Endothelial cell (in vitro differentiated cells): ENCODE measurements at regions not wholly inside any gene's neighbourhood (a gene's known extent, or its start where the extent isn't known, plus 50 kb on each side); places are given as distances from the start of the nearest gene placed in this dataset.

Experiments used
- DNase-seq: peaks from one replicate; pipeline ENCODE4 v3.0.0; 2021; ENCODE audit warnings: low spot score
- H3K27ac Mint-ChIP-seq: one replicate; pipeline ENCODE4 v1.8.0; 2021; ENCODE audit warnings: mixed read lengths, inconsistent platforms; ENCODE audit not compliant: unreplicated experiment
- H3K27me3 Mint-ChIP-seq: one replicate; pipeline ENCODE4 v1.8.0; 2021; ENCODE audit warnings: mild to moderate bottlenecking, moderate library complexity, mixed read lengths, inconsistent platforms; ENCODE audit not compliant: unreplicated experiment
- H3K36me3 Mint-ChIP-seq: one replicate; pipeline ENCODE4 v1.8.0; 2021; ENCODE audit warnings: mild to moderate bottlenecking, low read depth, mixed read lengths, inconsistent platforms; ENCODE audit not compliant: unreplicated experiment
- H3K4me1 Mint-ChIP-seq: one replicate; pipeline ENCODE4 v1.8.0; 2021; ENCODE audit warnings: mild to moderate bottlenecking, mixed read lengths, inconsistent platforms; ENCODE audit not compliant: unreplicated experiment
- H3K4me3 Mint-ChIP-seq: one replicate; pipeline ENCODE4 v1.8.0; 2021; ENCODE audit warnings: mild to moderate bottlenecking, mixed read lengths, inconsistent platforms; ENCODE audit not compliant: unreplicated experiment
- H3K9me3 Mint-ChIP-seq: one replicate; pipeline ENCODE4 v1.8.0; 2021; ENCODE audit warnings: mixed read lengths, inconsistent platforms; ENCODE audit not compliant: unreplicated experiment
- CTCF ChIP-seq: fragments of 200-600 bp; sonication (generic); IDR thresholded peaks from one replicate; pipeline ENCODE4 v1.5.0; 2021; ENCODE audit warnings: antibody characterized with exemption; ENCODE audit not compliant: unreplicated experiment

- Mint-ChIP-seq H3K36me3 (no peaks in the 10 kb centered on the region), H3K4me1 (no peaks in the 10 kb centered on the region), H3K27me3 (no peaks in the 10 kb centered on the region), H3K9me3 (no peaks in the 10 kb centered on the region), H3K27ac (no peak overlapping the region), H3K4me3 (no peak overlapping the region)
- DNase-seq = no peak
- no peak for TF ChIP-seq CTCF
Measured at GRCh38 chr6:140314682-140315081, 940.2 kb upstream of the CITED2 start.

- Mint-ChIP-seq H3K9me3 (no peaks in the 10 kb centered on the region), H3K27ac (no peak overlapping the region), H3K36me3 (no peaks in the 10 kb centered on the region), H3K4me3 (no peak overlapping the region), H3K27me3 (no peaks in the 10 kb centered on the region), H3K4me1 (no peaks in the 10 kb centered on the region)
- no peak for TF ChIP-seq CTCF
- no peak for DNase-seq
Measured at GRCh38 chr6:140311146-140311545, 936.7 kb upstream of the CITED2 start.

GRCh38 chr6:140303218-140303949 lies 928.9 kb upstream of the CITED2 start:
- no peak for TF ChIP-seq CTCF
- no peaks in the 10 kb centered on the region for H3K9me3 Mint-ChIP-seq
- DNase-seq = no peak
- H3K36me3 Mint-ChIP-seq = no peaks in the 10 kb centered on the region
- peaks cover 1% of the 10 kb centered on the region for H3K27me3 Mint-ChIP-seq
- H3K4me1 Mint-ChIP-seq = no peaks in the 10 kb centered on the region
- no peak overlapping the region for H3K27ac Mint-ChIP-seq
- H3K4me3 Mint-ChIP-seq = no peak overlapping the region

GRCh38 chr6:140300331-140300730 lies 925.9 kb upstream of the CITED2 start:
- H3K27me3 Mint-ChIP-seq = peaks cover 1% of the 10 kb centered on the region
- no peaks in the 10 kb centered on the region for H3K36me3 Mint-ChIP-seq
- no peak overlapping the region for H3K27ac Mint-ChIP-seq
- DNase-seq = no peak
- no peaks in the 10 kb centered on the region for H3K9me3 Mint-ChIP-seq
- no peak for TF ChIP-seq CTCF
- no peaks in the 10 kb centered on the region for H3K4me1 Mint-ChIP-seq
- no peak overlapping the region for H3K4me3 Mint-ChIP-seq

GRCh38 chr6:140289186-140289585 lies 914.7 kb upstream of the CITED2 start:
- no peak for DNase-seq
- no peak overlapping the region for H3K4me3 Mint-ChIP-seq
- H3K9me3 Mint-ChIP-seq = no peaks in the 10 kb centered on the region
- H3K27ac Mint-ChIP-seq = no peak overlapping the region
- TF ChIP-seq CTCF = no peak
- no peaks in the 10 kb centered on the region for H3K4me1 Mint-ChIP-seq
- H3K36me3 Mint-ChIP-seq = no peaks in the 10 kb centered on the region
- peaks cover 3% of the 10 kb centered on the region for H3K27me3 Mint-ChIP-seq
